ENCODE measurements at regions not wholly inside any gene's neighbourhood (a gene's known extent, or its start where the extent isn't known, plus 50 kb on each side); places are given as distances from the start of the nearest gene placed in this dataset.

DNA sequence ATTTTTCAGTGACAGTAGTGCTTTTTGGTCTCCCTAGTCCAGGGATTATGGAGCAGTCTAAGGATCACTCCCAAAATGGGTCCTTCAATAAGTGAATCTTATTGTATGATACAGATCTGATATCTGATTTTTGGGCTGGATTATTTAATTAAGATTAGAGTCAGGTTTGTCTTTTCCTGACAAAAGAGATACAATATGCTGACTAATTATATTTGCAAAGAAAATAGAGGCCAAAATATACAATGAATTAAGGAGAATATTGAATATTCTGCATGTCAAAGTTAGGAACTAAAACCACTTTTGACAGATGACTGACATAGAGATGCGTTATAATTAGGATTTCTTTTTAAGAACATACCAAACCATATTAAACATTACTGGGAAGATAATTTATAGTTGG, 175.2 kb downstream of the FOXG1 start:
- no peak for TF ChIP-seq Cebpa-rat (IDR thresholded peaks at IDR 0.05)
- H3K9me3 ChIP-seq, result no peaks in the 10 kb centered on the region
- H4K20me1 ChIP-seq, result no peaks in the 10 kb centered on the region

DNA sequence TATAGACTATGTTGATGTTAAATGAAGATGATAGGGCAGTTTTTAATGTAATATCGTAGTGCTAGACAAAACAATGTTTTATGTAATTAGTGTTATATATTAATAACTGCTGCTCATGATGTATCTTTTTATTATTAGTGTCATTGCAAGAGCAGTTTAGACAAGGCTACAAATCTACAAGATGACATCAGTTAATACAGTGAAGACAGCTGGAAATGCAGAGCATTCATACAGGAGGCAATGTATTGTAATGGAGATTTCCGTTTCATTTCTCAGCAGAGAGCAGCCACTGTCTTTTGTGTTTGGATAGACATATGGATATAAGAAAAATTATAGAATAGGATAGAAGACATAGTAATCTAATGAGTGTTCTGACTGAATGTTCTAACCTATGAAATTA, 178.0 kb downstream of the FOXG1 start:
- no peaks in the 10 kb centered on the region for H4K20me1 ChIP-seq
- no peak overlapping the region for H3K9ac ChIP-seq
- no peaks in the 10 kb centered on the region for H3K27me3 ChIP-seq
- no peaks in the 10 kb centered on the region for H3K4me1 ChIP-seq
- no peak for TF ChIP-seq Cebpa-rat (IDR thresholded peaks at IDR 0.05)
- H3K9me3 ChIP-seq, result no peaks in the 10 kb centered on the region
- H3K4me3 ChIP-seq, result no peak overlapping the region
- H3K4me2 ChIP-seq, result no peak overlapping the region
- H3K36me3 ChIP-seq, result no peaks in the 10 kb centered on the region
- H3K27ac ChIP-seq, result no peak overlapping the region

More for the DNA sequence above, 175.2 kb downstream of the FOXG1 start:
- no peaks in the 10 kb centered on the region for H3K36me3 ChIP-seq
- no peak overlapping the region for H3K4me3 ChIP-seq
- H3K27me3 ChIP-seq, result no peaks in the 10 kb centered on the region
- H3K9ac ChIP-seq, result no peak overlapping the region
- no peak overlapping the region for H3K4me2 ChIP-seq
- H3K4me1 ChIP-seq, result no peaks in the 10 kb centered on the region
- no peak overlapping the region for H3K27ac ChIP-seq

DNA sequence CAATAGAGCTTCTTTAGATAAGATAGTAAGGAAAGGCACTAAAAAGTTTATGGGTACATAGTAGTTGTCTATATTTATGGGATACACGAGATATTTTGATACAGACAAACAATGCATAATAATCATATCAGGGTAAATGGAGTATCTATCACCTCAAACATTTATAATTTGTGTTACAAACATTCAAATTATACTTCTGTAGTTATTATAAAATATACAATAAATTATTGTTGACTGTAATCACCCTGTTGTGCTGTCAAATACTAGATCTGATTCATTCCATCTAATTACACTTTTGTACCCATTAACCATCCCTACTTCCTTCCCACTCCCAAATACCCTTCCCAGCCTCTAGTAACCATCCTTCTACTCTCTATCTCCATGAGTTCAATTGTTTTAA, 179.7 kb downstream of the FOXG1 start:
- H3K27me3 ChIP-seq, result no peaks in the 10 kb centered on the region

DNA sequence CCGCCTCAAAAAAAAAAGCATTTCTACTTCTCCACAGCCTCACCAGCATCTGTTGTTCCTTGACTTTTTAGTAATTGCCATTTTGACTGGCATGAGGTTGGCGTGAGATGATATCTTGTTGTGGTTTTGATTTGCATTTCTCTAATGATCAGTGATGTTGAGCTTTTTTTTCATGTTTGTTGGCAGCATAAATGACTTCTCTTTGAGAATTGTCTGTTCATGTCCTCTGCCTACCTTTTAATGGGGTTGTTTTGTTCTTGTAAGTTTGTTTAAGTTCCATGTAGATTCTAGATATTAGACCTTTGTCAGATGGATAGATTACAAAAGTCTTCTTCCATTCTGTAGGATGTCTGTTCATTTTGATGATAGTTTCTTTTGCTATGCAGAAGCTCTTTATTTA, 182.9 kb downstream of the FOXG1 start:
- Histone ChIP-seq H4K20me1 (no peaks in the 10 kb centered on the region), H3K36me3 (no peaks in the 10 kb centered on the region), H3K9me3 (no peaks in the 10 kb centered on the region), H3K4me2 (no peak overlapping the region), H3K27ac (no peak overlapping the region), H3K4me3 (no peak overlapping the region), H3K4me1 (no peaks in the 10 kb centered on the region), H3K27me3 (no peaks in the 10 kb centered on the region), H3K9ac (no peak overlapping the region)
- TF ChIP-seq Cebpa-rat (IDR thresholded peaks at IDR 0.05), result no peak

More for the DNA sequence above, 179.7 kb downstream of the FOXG1 start:
- no peaks in the 10 kb centered on the region for H3K9me3 ChIP-seq
- H3K4me1 ChIP-seq, result no peaks in the 10 kb centered on the region
- no peak for TF ChIP-seq Cebpa-rat (IDR thresholded peaks at IDR 0.05)
- no peak overlapping the region for H3K4me2 ChIP-seq
- no peak overlapping the region for H3K9ac ChIP-seq
- no peaks in the 10 kb centered on the region for H4K20me1 ChIP-seq
- H3K27ac ChIP-seq, result no peak overlapping the region
- H3K36me3 ChIP-seq, result no peaks in the 10 kb centered on the region
- H3K4me3 ChIP-seq, result no peak overlapping the region

DNA sequence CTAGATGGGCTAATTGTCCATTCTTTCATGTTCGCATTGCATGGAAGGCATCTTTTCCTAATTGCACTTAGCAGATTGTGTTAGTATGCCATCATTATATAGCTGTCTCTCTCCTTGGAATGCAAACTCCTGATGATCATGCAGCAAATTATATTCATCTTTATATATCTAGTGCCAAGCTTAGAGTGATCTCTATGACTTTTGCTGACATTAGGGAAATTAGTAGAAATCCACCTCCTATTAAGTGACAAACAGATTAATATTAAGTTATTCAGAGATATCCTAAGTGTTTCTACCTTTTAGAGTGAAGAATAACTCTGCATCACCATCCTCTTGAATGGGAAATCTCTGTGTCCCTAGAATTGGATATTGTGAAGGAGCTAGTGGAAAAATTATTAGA, 185.6 kb downstream of the FOXG1 start:
- Histone ChIP-seq H3K9me3 (no peaks in the 10 kb centered on the region), H3K36me3 (no peaks in the 10 kb centered on the region), H3K4me2 (no peak overlapping the region), H3K27ac (no peak overlapping the region), H4K20me1 (no peaks in the 10 kb centered on the region), H3K4me3 (no peak overlapping the region), H3K27me3 (no peaks in the 10 kb centered on the region), H3K4me1 (no peaks in the 10 kb centered on the region), H3K9ac (no peak overlapping the region)
- TF ChIP-seq Cebpa-rat (IDR thresholded peaks at IDR 0.05), result no peak

DNA sequence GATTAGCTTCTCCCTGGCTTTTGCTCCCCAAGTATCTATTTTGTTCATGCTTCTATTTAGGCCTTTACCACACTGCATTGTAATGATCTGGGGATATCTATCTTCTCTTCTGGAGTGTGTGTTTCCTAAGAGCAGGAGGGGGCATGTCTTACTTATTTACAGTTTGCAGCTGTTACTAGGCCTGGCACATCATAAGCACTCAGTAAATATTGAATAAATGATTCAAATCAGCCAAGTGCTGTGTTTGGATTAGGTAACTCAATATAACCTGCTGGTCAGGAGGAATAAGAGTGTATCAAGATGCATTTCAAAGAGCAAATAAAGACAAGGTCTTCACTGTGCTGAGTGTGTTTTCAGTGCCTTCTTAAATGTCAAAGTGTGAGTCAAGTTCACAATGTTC, 186.1 kb downstream of the FOXG1 start:
- Histone ChIP-seq H4K20me1 (no peaks in the 10 kb centered on the region), H3K27ac (no peak overlapping the region), H3K9me3 (no peaks in the 10 kb centered on the region), H3K9ac (no peak overlapping the region), H3K4me1 (no peaks in the 10 kb centered on the region), H3K36me3 (no peaks in the 10 kb centered on the region), H3K4me3 (no peak overlapping the region), H3K27me3 (no peaks in the 10 kb centered on the region), H3K4me2 (no peak overlapping the region)
- no peak for TF ChIP-seq Cebpa-rat (IDR thresholded peaks at IDR 0.05)

DNA sequence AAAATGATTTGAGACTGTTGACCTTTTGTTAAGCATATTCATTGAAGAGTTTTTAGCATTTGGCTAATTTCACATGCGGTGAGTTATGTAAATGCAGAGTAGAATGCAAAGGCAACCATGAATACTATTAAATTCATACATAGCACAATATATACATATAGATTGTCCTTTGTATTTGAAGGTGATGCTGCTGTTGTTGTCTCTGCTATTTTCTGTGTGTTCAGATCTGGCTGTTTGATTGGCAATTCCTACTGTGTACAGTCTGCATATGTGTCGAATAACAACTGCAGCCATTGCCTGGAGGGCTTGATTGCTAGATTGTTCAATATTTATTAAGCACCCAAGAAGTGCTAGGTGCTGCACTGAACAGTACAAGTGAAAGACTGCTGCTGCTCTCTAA, 187.4 kb downstream of the FOXG1 start:
- H3K36me3 ChIP-seq, result no peaks in the 10 kb centered on the region
- no peaks in the 10 kb centered on the region for H3K4me1 ChIP-seq
- no peaks in the 10 kb centered on the region for H4K20me1 ChIP-seq
- no peak overlapping the region for H3K9ac ChIP-seq
- H3K27me3 ChIP-seq, result no peaks in the 10 kb centered on the region
- no peak overlapping the region for H3K4me2 ChIP-seq
- H3K27ac ChIP-seq, result no peak overlapping the region
- no peak for TF ChIP-seq Cebpa-rat (IDR thresholded peaks at IDR 0.05)
- no peaks in the 10 kb centered on the region for H3K9me3 ChIP-seq
- H3K4me3 ChIP-seq, result no peak overlapping the region

DNA sequence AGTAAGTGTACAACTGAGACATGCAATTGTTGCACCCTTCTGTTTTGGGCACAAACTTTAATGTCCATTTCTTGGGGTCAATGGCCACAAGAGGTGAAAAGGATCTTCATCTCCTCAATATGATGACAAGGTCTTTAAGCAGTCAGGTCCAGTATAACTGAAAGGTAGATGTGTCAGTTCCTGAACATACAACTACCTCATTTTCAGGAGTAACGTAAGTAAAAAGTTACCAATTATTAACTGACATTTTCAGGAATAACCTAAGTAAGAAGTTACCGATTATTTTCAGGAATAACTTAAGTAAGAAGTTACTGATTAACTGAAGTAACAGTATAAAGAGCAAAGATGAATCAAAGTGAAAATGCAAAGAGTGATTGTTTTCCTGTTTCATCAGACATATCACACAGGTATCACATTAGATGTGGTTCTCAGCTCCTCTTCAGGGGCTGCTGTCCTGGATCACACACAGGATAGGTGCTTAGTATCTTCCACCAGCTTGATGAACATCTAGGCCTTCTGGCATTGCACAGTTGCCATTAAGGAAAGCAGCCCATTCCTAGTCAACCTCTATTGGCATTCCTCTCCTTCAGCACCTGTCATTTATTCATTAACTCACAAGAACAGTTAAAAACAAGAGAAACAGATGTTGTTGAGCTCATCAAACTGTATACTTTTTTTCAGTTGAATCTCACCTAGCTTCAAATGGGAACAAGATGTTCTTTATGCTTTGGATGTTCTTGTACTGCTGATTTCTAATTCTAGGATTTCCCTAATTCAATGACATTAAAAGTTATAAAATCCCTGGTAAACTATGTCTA, 200.0 kb downstream of the FOXG1 start:
- no peaks in the 10 kb centered on the region for H3K9me3 ChIP-seq
- no peaks in the 10 kb centered on the region for H4K20me1 ChIP-seq
- no peaks in the 10 kb centered on the region for H3K4me1 ChIP-seq
- no peaks in the 10 kb centered on the region for H3K27me3 ChIP-seq
- no peak overlapping the region for H3K4me3 ChIP-seq
- H3K27ac ChIP-seq, result no peak overlapping the region
- no peak for TF ChIP-seq Cebpa-rat (IDR thresholded peaks at IDR 0.05)
- no peak overlapping the region for H3K9ac ChIP-seq
- no peaks in the 10 kb centered on the region for H3K36me3 ChIP-seq
- no peak overlapping the region for H3K4me2 ChIP-seq

DNA sequence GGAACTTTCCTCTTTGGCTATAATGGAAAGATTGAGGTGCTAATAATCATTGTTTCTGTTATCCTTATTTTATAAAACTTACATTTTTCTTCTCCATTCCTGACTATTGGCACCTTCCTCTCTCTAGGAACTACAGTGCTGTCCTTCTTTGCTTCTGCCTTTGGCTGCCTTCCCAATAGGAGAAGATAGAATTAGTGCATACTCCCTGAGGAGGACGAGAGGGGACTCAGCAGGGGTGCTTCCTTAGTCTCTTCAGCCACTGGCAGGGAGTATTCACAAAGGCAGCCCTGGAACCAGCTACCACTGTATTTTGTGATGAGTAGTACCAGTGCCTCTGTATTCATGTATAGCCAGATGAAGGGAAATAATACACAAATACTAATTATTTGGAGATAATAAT, 208.5 kb downstream of the FOXG1 start:
- Histone ChIP-seq H3K9ac (no peak overlapping the region), H3K36me3 (no peaks in the 10 kb centered on the region), H3K27ac (no peak overlapping the region), H3K9me3 (no peaks in the 10 kb centered on the region), H3K4me3 (no peak overlapping the region), H3K27me3 (no peaks in the 10 kb centered on the region), H3K4me1 (no peaks in the 10 kb centered on the region), H4K20me1 (no peaks in the 10 kb centered on the region), H3K4me2 (no peak overlapping the region)
- no peak for TF ChIP-seq Cebpa-rat (IDR thresholded peaks at IDR 0.05)

DNA sequence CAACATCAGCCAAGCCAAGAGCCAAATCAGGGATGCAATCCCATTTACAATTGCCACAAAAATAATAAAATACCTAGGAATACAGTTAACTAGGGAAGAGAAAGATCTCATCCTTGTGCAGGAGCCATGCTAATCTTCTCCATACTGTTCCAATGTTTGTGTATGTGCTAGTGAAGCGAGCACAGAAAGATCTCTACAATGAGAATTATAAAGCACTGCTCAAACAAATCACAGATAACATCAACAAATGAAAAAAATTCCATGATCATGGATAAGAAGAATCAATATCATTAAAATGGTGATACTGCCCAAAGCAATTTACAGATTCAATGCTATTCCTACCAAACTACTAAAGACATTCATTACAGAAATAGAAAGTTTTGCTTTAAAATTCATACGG, 215.6 kb downstream of the FOXG1 start:
- Histone ChIP-seq H3K36me3 (no peaks in the 10 kb centered on the region), H3K4me3 (no peak overlapping the region), H3K27me3 (no peaks in the 10 kb centered on the region), H3K9ac (no peak overlapping the region), H3K4me1 (no peaks in the 10 kb centered on the region), H3K27ac (no peak overlapping the region), H3K4me2 (no peak overlapping the region), H3K9me3 (no peaks in the 10 kb centered on the region), H4K20me1 (no peaks in the 10 kb centered on the region)
- no peak for TF ChIP-seq Cebpa-rat (IDR thresholded peaks at IDR 0.05)

DNA sequence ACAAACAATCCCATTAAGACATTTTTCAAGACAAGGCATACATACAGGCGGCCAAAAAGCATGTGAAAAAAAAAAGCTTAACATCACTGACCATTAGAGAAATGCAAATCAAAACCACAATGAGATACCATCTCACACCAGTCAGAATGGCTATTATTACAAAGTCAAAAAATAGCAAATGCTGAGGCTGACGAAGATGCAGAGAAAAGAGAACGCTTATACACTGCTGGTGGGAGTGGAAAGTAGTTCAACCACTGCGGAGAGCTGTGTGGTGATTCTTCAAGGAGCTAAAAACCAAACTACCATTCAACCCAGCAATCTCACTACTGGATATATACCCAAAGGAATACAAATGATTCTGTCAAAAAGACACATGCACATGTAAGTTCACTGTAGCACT, 216.7 kb downstream of the FOXG1 start:
- H4K20me1 ChIP-seq, result no peaks in the 10 kb centered on the region
- H3K4me2 ChIP-seq, result no peak overlapping the region
- H3K27me3 ChIP-seq, result no peaks in the 10 kb centered on the region
- H3K9ac ChIP-seq, result no peak overlapping the region
- no peak overlapping the region for H3K27ac ChIP-seq
- H3K9me3 ChIP-seq, result no peaks in the 10 kb centered on the region
- H3K4me1 ChIP-seq, result no peaks in the 10 kb centered on the region
- H3K36me3 ChIP-seq, result no peaks in the 10 kb centered on the region
- no peak overlapping the region for H3K4me3 ChIP-seq
- TF ChIP-seq Cebpa-rat (IDR thresholded peaks at IDR 0.05), result no peak
